SJSA1 (cell line): ENCODE measurements at regions not wholly inside any gene's neighbourhood (a gene's known extent, or its start where the extent isn't known, plus 50 kb on each side); places are given as distances from the start of the nearest gene placed in this dataset.
"Not testable (repeated sequence)": the region's sequence is repeated elsewhere in the genome, so short reads cannot be mapped to it uniquely, and the experiment has no call there.

Source experiments
- DNase-seq, 2 experiments: peaks; one replicate each; pipeline ENCODE4 v3.0.0-alpha.2; 2015 to 2020; ENCODE audit warnings: low spot score in 2 of 2, low read depth in 1 of 2
- H3K27ac ChIP-seq: fragments of 250-450 bp; sonication (Bioruptor Pico); 2 replicates; pipeline ENCODE4 v1.5.1; 2020; ENCODE audit warnings: mild to moderate bottlenecking, moderate library complexity
- H3K27me3 ChIP-seq: fragments of 250-450 bp; sonication (Bioruptor Pico); replicated peaks from 2 replicates; pipeline ENCODE4 v1.5.1; 2020; ENCODE audit warnings: mild to moderate bottlenecking, moderate library complexity
- H3K36me3 ChIP-seq: fragments of 250-450 bp; sonication (Bioruptor Pico); 2 replicates; pipeline ENCODE4 v1.5.1; 2020; ENCODE audit warnings: mild to moderate bottlenecking
- H3K4me1 ChIP-seq: fragments of 250-450 bp; sonication (Bioruptor Pico); replicated peaks from 2 replicates; pipeline ENCODE4 v1.6.1; 2021; ENCODE audit warnings: mild to moderate bottlenecking
- H3K4me3 ChIP-seq: fragments of 250-450 bp; sonication (Bioruptor Pico); 2 replicates; pipeline ENCODE4 v1.5.1; 2020; ENCODE audit warnings: mild to moderate bottlenecking
- H3K9me3 ChIP-seq: fragments of 250-450 bp; sonication (Bioruptor Pico); replicated peaks from 2 replicates; pipeline ENCODE4 v1.5.1; 2020; ENCODE audit warnings: mild to moderate bottlenecking

- no peak for DNase-seq
- Histone ChIP-seq H3K27ac (no peak overlapping the region), H3K4me3 (no peak overlapping the region), H3K36me3 (no peaks in the 10 kb centered on the region), H3K9me3 (no peaks in the 10 kb centered on the region), H3K4me1 (no peaks in the 10 kb centered on the region), H3K27me3 (no peaks in the 10 kb centered on the region)
Measured at GRCh38 chr13:76829572-76830327, 56.5 kb downstream of the KCTD12 start.

GRCh38 chr13:76828316-76828741 lies 57.9 kb downstream of the KCTD12 start:
- Histone ChIP-seq H3K27ac (no peak overlapping the region), H3K4me1 (no peaks in the 10 kb centered on the region), H3K9me3 (no peaks in the 10 kb centered on the region), H3K36me3 (no peaks in the 10 kb centered on the region), H3K4me3 (no peak overlapping the region), H3K27me3 (no peaks in the 10 kb centered on the region)
- DNase-seq, result no peak

GRCh38 chr13:76826527-76826926 lies 59.7 kb downstream of the KCTD12 start:
- DNase-seq, result no peak
- Histone ChIP-seq H3K36me3 (no peaks in the 10 kb centered on the region), H3K27me3 (no peaks in the 10 kb centered on the region), H3K4me3 (no peak overlapping the region), H3K27ac (no peak overlapping the region), H3K4me1 (no peaks in the 10 kb centered on the region), H3K9me3 (no peaks in the 10 kb centered on the region)

GRCh38 chr13:76825430-76825829 lies 60.8 kb downstream of the KCTD12 start:
- Histone ChIP-seq H3K27ac (no peak overlapping the region), H3K36me3 (no peaks in the 10 kb centered on the region), H3K27me3 (no peaks in the 10 kb centered on the region), H3K4me3 (no peak overlapping the region), H3K9me3 (no peaks in the 10 kb centered on the region), H3K4me1 (no peaks in the 10 kb centered on the region)
- no peak for DNase-seq

GRCh38 chr13:76823969-76824368 lies 62.2 kb downstream of the KCTD12 start:
- Histone ChIP-seq H3K4me1 (no peaks in the 10 kb centered on the region), H3K27me3 (no peaks in the 10 kb centered on the region), H3K36me3 (no peaks in the 10 kb centered on the region), H3K9me3 (no peaks in the 10 kb centered on the region), H3K27ac (no peak overlapping the region), H3K4me3 (no peak overlapping the region)
- DNase-seq, result no peak

GRCh38 chr13:76822698-76823267 lies 63.4 kb downstream of the KCTD12 start:
- Histone ChIP-seq H3K4me1 (no peaks in the 10 kb centered on the region), H3K9me3 (no peaks in the 10 kb centered on the region)
- no peak for DNase-seq

GRCh38 chr13:76821222-76821621 lies 65.0 kb downstream of the KCTD12 start:
- not testable (repeated sequence) for H3K4me1 ChIP-seq, H3K27me3 ChIP-seq, H3K36me3 ChIP-seq, H3K4me3 ChIP-seq, H3K9me3 ChIP-seq, DNase-seq, H3K27ac ChIP-seq

More at GRCh38 chr13:76822698-76823267, 63.4 kb downstream of the KCTD12 start:
- Histone ChIP-seq H3K36me3 (no peaks in the 10 kb centered on the region), H3K4me3 (no peak overlapping the region), H3K27me3 (no peaks in the 10 kb centered on the region), H3K27ac (no peak overlapping the region)

GRCh38 chr13:76820759-76821158 lies 65.4 kb downstream of the KCTD12 start:
- H3K4me3 ChIP-seq, result no peak overlapping the region
- no peaks in the 10 kb centered on the region for H3K4me1 ChIP-seq
- H3K9me3 ChIP-seq, result no peaks in the 10 kb centered on the region
- DNase-seq, result no peak
- no peak overlapping the region for H3K27ac ChIP-seq
- H3K27me3 ChIP-seq, result no peaks in the 10 kb centered on the region
- H3K36me3 ChIP-seq, result no peaks in the 10 kb centered on the region

- Histone ChIP-seq H3K4me1 (no peaks in the 10 kb centered on the region), H3K9me3 (no peaks in the 10 kb centered on the region), H3K27ac (no peak overlapping the region), H3K27me3 (no peaks in the 10 kb centered on the region), H3K4me3 (no peak overlapping the region), H3K36me3 (no peaks in the 10 kb centered on the region)
- DNase-seq, result no peak
Measured at GRCh38 chr13:76816394-76816793, 69.8 kb downstream of the KCTD12 start.

GRCh38 chr13:76815344-76815743 lies 70.9 kb downstream of the KCTD12 start:
- Histone ChIP-seq H3K27ac (no peak overlapping the region), H3K4me1 (no peaks in the 10 kb centered on the region), H3K27me3 (no peaks in the 10 kb centered on the region), H3K4me3 (no peak overlapping the region), H3K36me3 (no peaks in the 10 kb centered on the region), H3K9me3 (no peaks in the 10 kb centered on the region)
- DNase-seq, result no peak

GRCh38 chr13:76813891-76814290 lies 72.3 kb downstream of the KCTD12 start:
- H3K4me1 ChIP-seq, result no peaks in the 10 kb centered on the region
- H3K27ac ChIP-seq, result no peak overlapping the region
- DNase-seq, result no peak
- H3K27me3 ChIP-seq, result no peaks in the 10 kb centered on the region
- no peak overlapping the region for H3K4me3 ChIP-seq
- H3K9me3 ChIP-seq, result no peaks in the 10 kb centered on the region
- H3K36me3 ChIP-seq, result no peaks in the 10 kb centered on the region

- Histone ChIP-seq H3K27ac (no peak overlapping the region), H3K4me1 (no peaks in the 10 kb centered on the region), H3K27me3 (no peaks in the 10 kb centered on the region), H3K9me3 (no peaks in the 10 kb centered on the region), H3K36me3 (no peaks in the 10 kb centered on the region), H3K4me3 (no peak overlapping the region)
- no peak for DNase-seq
Measured at GRCh38 chr13:76813000-76813691, 73.1 kb downstream of the KCTD12 start.

GRCh38 chr13:76812206-76812897 lies 73.9 kb downstream of the KCTD12 start:
- no peak for DNase-seq
- no peaks in the 10 kb centered on the region for H3K27me3 ChIP-seq
- H3K4me1 ChIP-seq, result no peaks in the 10 kb centered on the region
- no peak overlapping the region for H3K27ac ChIP-seq
- no peak overlapping the region for H3K4me3 ChIP-seq
- H3K9me3 ChIP-seq, result no peaks in the 10 kb centered on the region
- no peaks in the 10 kb centered on the region for H3K36me3 ChIP-seq

- Histone ChIP-seq H3K36me3 (no peaks in the 10 kb centered on the region), H3K27ac (no peak overlapping the region), H3K27me3 (no peaks in the 10 kb centered on the region), H3K9me3 (no peaks in the 10 kb centered on the region), H3K4me3 (no peak overlapping the region), H3K4me1 (no peaks in the 10 kb centered on the region)
- no peak for DNase-seq
Measured at GRCh38 chr13:76809389-76809788, 76.8 kb downstream of the KCTD12 start.
